ENCODE measurements at regions not wholly inside any gene's neighbourhood (a gene's known extent, or its start where the extent isn't known, plus 50 kb on each side); places are given as distances from the start of the nearest gene placed in this dataset.
"Not testable (repeated sequence)": the region's sequence is repeated elsewhere in the genome, so short reads cannot be mapped to it uniquely, and the experiment has no call there.

DNA sequence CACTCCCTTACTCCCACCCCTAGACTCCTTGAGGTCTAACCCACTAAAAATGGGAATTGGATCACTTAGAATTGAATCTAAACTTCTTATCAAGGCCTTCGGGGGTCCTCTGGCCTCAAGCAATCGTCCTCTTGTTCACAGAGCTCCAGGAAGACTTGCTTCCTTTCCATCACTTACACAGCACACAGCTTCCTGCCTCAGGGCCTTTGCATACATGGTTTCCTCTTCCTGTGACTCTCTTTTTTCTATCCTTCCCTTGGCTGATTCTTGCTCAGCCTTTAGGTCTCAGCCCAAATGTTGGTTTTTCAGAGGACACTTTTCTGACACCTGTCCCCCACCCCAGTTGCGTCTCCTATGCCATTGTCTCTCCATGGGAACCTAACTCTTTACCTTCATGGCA, 50.0 kb upstream of the ALDH1B1 start:
- DNase-seq, result no peak

DNA sequence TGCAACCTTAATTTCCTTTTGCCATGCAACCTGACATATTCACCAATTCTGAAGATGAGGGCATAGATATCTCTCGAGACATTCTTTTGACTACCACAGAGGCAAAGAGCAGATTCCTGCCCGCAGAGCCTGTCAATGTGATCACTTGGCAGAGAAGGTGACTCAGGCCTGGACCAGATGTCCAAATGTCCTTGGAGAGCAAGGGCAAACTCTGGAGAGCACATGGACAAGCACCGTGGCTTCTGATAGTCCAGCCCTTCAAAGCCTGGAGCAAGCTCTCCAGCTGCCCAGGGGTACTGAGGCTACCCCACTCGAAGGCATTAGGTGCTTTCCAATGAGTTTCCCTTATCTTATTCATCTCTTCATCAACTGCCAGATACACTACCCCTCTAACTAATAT, 50.4 kb upstream of the ALDH1B1 start:
- DNase-seq, result no peak

DNA sequence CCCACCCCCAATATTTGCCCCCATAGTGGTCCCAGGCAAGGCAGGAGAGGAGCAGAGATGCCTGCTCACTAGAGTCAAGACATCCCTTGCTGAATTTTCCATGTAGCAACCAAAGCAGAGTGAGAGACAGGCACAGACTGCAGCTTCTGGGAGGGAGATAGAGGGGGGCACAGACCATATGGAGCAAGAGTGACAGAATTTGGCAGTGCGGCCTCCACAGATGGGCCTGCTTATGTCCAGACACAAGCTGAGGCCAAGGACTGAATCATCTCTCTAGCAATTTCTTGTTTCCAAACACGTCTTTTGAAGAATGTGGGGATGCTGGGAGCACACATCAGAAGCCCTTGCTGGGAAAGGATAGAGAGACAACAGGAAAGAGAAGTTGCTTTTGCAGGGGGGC, 53.0 kb upstream of the ALDH1B1 start:
- DNase-seq, result no peak

DNA sequence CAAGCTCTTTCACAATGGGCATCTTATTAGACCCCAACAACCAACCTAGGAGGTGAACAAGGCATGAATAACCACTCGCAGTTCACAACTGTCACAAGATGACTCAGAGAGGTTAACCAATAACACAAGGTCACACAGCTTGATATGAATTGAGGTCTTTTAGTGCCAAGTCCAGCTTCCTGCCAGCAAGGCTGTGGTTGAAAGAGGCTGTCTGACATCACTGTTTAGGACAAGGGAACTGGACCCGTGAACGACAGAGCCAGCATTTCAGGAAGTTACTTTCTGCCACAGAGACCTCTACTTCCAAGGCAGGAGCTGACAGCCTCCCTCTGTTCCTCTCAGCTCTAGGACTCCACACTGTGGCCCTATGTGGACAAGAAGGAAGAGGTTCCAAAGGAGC, 53.4 kb upstream of the ALDH1B1 start:
- DNase-seq, result no peak

DNA sequence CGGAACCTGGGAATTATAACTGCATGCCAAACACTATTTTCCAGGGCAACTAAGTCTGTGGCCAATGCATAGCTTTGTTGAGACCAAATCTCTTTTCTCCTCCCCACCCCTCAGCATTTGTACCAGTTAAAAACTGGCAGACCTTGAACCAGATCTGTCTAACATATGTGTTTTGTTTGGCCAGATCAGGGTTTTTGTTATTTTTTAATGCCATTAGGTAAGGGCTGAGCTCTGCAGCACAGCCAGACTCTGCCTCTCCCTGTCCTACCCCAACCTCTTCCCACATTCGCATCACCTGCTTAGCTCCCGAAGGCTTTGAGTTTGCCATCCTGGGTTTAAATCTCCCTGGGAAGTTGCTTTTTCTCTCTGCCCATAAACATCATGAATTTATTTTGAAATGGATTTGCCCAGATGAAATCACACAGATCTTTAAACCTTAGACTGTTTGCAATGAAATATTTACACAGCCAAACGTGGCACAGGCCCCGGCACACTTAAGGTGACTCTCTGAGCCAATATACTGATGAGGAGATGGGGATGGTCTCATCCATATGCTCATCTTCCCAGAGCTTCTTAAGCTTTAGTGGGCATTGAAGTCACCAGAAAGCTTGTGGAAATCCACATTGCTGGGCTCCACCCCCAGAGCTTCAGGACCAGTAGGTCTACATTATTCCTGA, 54.0 kb upstream of the ALDH1B1 start:
- DNase-seq, result no peak

DNA sequence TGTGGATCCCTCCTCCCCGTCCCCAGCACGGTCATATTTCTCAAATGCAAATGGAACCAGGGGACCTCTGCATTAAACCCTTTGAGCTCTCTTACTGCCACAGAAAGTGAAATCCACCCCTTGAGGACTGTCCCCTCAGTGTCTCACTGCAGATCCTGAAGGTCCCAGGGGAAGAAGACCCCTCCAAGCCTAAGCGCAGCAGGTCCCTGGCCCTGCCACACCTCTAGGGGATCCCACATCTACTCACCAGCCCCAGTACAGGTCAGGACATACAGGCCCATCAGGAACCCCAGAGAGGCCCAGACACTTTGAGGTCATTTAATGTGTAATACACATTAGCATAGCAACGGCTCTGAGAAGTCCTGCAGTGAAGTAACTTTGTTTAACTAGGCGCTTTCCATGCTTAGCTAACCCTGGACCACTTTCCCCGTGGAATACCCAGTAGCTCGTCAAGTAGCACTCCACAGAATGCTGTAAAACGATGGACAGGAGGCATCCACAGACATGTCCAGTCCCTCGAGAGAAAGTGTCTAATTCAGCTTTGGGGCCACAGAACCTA, 54.7 kb upstream of the ALDH1B1 start:
- DNase-seq, result no peak

DNA sequence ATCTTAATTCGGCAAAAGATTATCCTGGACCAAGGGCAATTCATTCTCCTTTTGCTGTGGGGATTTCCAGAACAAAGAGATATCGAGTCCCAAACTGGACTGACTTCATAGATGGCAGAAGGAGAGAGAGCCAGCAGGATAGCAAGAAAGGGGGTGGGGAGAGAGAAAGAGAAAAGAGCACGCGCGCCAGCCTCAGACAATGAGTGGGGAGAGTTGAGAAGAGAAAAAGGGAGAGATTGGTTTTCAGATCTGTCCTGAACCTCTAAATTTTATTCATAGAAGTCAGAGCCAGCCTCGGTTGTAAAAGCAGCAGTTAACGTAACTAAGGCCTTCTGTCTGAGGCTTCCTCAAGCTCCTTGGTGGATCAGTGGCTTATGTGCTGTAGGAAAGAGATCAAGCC, 55.3 kb upstream of the ALDH1B1 start:
- no peak for DNase-seq

DNA sequence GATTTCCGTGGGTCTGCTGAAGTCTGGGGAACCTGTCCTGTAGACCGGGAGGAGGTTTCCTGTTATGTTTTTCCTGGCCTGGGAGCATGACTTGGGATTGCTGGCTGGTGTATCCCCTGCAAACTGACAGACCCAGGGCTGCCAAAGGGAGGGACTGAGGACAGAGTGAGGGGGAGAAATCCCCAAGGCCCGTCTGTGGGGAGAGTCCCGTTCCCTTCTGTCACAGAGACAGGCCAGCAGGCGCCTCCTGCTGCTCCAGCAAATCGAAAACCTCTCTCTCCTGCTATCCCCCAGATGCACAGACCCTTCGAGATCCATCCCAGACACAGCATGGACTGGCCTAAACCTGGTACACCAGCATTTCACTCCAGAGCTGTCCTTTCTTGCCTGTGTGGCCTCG, 56.2 kb upstream of the ALDH1B1 start:
- no peak for DNase-seq

DNA sequence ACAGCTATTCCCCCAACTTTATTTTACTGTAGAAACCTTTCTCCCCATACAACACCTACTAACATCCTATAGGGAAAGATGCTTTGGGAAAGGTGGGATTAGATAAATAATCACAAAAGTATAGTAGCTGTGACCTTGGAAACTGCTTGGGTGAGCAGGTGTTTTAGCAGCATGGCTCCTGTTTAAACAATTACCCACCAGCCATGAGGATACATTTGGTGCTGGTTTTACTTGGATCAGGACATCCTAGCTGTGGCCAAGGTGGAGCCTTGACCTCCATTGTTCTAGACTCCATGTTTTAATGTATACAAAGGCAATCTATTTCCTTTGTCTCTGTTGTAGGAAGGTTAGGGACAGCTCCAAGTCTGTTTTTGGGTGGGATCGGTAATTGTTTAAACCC, 56.8 kb upstream of the ALDH1B1 start:
- DNase-seq, result no peak

DNA sequence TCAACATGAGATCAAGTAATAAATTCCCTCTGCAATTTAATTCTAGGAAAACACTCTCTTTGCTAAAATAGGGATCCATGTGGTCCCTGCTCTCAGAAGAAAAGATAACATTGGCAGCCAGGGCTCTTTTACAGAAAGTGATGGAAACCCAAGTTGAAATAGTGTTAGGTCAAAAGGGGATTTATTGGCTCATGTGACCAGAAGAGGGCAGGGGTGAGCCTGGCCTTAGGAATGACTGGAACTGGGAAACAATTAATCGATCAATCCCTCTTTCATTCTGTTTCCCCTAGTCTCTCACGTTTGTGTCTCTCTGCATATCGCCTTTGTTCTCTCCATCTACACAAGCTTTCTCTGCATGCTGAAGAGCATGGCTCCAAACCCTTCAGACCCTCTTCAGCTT, 58.3 kb upstream of the ALDH1B1 start:
- no peak for DNase-seq

DNA sequence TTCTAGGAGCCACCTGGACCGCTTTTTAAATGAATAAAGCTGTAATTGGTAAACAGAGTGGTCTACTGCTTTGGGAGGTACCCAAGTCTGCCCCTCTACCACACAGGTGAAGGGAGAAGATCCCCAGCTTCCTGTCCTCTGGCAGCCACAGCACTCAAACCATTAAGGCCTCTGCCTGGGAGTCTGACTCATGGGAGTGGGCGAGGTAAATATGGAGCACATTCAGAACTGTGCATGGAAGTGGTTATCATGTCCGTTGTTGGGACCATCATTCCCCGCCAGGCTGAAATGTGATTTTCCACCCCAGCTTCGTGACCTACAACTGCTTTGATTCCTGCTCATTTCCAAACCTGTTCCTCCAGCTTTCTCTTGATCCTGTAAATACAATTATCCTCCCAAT, 59.5 kb upstream of the ALDH1B1 start:
- DNase-seq, result no peak

DNA sequence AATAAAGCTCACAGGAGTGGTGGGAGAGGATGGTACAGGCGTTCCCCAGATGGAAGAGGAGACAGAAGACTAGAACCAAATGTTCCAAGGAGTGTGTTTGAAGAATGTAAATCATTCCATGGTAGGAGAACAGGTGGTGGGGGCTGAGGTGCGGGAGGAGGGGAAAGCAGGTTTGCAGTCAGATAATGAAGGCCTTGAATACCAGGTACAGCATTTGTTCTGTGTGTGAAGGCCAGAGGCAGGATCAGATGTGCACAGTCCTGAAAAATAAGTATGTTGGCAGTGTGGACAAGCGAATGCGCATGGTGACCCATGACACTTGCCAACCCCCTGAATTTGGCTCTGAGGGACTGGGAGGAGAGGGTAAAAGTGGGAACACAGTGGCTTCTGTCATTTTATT, 59.9 kb upstream of the ALDH1B1 start:
- DNase-seq, result no peak

DNA sequence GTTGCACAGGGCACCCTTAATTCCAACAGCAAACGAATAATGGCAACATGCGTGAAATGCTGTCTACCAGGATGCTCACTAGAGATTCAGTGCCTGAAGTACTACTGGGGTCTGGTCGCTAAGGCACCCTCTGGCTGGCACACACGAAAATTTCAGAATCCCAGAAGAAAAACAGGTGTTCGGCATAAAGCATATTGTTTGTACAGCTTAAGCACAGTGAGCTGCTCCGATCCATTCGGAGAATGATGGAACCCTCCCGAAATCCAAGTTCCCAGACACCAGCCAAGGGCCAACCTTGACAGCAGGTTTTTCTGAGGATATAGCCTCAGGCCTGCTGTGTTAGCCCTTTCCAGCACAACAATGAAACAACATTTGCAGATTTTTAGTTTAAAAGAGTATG, 61.4 kb upstream of the ALDH1B1 start:
- DNase-seq, result no peak

DNA sequence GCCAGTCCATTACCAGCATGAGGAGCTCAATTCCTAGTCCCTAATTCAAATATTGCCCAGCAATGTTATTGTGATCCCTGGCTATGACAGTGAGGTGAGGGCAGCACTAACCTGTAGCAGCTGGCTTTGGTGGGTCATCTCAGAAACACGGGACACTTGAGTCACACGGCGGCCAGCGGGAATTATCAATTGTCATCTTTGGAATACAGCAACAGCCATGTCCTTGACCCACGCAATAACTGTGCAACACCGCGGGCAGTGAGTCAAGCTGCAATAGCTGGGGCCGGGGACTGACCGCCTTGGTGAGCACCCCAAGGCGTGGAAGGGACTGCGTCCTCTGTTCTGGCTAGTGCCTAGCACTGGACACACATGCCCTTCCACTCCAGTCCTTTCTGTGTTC, 62.5 kb upstream of the ALDH1B1 start:
- DNase-seq, result no peak

DNA sequence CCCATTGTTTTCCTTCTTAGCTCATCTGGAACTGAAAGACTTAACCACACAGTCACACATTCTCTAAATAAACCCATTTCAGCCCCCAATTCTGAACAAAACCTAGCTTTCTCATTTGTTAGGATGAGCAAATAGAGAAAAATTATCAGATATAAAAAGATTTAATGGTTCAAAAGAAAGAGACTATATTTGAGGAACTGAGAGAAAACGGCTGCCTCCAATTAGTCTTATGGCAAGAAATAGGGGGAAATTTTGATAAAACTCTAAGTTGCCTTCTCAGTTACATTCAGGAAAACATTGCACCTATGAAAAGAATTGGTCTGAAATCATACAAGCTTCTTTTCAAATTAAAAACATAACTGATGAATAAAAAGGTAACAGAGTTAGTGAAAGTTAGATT, 63.7 kb upstream of the ALDH1B1 start:
- no peak for DNase-seq

DNA sequence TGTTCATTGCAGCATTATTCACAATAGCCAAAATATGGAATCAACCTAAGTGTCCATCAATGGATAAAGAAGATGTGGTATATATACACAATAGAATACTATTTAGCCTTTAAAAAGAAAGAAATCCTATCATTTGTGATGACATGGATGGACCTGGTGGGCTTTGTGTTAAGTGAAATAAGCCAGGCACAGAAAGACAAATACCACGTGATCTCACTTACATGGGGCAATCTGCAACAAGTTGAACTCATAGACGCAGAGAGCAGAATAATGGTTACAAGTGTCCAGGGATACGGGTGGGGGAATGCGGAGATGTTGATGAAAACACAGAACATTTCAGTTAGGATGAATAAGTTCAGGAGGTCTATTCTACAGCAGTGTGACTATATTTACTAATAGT, 66.4 kb upstream of the ALDH1B1 start:
- no peak for DNase-seq

DNA sequence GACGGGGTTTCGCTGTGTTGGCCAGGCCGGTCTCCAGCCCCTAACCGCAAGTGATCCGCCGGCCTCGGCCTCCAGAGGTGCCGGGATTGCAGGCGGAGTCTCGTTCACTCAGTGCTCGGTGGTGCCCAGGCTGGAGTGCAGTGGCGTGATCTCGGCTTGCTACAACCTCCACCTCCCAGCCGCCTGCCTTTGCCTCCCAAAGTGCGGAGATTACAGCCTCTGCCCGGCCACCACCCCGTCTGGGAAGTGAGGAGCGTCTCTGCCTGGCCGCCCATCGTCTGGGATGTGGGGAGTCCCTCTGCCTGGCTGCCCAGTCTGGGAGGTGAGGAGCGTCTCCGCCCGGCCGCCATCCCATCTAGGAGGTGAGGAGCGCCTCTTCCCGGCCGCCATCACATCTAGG, 68.3 kb upstream of the ALDH1B1 start:
- DNase-seq, result not testable (repeated sequence)

DNA sequence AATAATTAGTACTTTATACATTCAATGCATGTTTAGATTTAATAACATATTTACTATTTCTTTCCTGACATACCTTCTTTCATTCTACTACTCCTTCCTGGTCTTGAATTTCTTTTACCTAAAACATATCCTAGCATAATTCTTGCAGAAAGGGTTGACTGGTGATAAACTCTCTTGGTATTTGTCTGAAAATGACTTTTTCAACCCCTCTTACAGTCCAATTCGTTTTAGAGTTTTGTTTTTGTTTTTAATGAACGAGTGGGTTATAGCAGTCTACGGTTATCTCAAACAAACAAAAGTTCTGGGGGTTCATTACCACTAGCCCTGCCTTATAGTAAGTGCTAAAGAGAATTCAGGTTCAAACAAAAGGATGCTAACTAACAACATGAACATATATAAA, 69.6 kb upstream of the ALDH1B1 start:
- DNase-seq, result no peak

DNA sequence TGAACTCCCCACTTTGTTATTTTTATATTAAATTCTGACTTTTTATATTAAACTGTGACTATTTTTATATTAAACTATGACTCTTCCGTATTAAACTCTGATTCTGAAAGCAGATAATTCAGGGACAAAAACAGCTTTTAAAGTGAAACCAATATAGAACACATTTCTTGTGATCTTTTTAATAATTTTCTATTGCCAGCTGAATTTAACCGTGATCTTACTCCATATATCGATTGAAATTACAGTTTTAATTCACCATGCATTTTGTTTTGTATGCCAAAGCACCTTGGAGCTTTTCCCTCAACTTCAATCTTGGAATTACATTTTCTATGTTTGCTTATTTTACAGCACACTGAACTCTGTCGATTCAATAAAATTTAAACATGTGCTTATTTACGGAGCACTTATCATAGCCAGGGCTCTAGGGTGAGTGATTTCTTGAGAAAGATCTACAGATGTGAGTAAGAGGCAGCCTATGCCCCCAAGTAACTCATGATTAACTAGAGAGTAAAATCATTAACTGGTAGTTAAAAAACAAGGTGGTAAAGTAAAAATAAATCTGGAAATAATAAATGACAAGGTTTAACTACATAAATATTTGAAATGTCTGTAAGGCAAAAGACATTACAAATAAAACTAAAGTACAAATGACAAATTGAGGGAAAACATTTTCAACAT, 72.9 kb upstream of the ALDH1B1 start:
- DNase-seq, result no peak

DNA sequence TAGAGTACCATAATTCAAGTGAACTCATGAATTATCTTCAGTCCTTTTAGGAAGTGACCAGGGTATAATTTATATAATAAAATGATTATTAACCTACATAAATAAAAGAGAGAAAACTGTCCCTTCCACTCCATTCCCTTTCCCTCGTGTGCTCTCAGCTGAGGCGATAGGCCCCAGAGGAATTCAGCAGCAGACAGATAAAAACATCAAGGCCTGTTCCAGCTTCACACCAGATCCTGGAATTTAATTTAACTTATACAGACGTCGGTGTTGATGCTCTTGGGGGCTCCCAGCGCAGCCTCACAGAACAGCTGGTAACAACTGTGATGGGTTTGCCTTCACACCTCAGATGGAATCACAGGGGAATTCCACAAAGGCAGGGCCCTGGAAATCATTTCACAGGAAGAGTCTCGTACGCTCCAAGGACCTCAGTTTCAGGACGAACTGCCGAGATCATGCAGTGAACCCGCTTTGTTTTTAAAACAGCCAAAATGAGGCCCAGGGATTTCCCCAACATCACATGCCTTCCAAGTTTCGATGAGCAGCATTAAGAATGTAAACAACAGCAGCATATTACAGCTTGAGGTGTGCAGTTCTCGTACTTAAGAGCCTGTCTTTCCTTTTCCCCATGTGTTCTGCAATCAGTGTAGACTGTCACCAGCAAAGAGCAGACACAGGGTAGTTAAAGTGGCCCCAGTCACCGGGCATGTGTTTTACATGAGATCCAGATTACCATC, 73.6 kb upstream of the ALDH1B1 start:
- no peak for DNase-seq

DNA sequence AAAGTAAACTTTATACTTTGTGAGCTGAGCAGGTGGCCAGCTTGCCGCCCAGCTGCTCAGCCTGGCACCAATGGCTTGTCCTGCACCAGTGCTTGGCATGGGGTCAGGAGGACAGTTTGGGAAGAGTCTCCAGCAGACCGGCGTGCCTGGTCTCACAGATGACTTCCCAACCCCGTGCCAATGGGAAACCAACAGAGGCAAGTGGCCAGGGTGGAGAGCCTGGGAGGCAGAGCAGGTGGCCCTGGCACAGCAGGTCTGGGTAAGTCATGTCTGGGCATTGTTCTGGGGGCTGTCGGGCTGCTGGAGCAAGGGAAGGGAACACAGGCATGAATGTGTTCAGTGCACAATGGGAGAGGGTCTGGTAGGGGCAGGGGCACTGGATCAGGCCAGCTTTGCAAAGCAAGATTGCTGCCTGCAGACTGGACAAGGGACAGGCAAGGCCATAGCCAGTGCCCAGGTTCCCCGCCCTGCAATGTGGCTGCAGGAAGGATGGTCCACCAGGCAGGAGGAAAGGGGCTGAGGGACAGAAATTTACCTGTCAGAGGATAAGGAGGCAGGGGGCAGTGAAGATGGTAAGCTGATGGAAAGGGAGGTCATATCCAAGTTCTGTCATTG, 76.2 kb upstream of the ALDH1B1 start:
- no peak for DNase-seq

DNA sequence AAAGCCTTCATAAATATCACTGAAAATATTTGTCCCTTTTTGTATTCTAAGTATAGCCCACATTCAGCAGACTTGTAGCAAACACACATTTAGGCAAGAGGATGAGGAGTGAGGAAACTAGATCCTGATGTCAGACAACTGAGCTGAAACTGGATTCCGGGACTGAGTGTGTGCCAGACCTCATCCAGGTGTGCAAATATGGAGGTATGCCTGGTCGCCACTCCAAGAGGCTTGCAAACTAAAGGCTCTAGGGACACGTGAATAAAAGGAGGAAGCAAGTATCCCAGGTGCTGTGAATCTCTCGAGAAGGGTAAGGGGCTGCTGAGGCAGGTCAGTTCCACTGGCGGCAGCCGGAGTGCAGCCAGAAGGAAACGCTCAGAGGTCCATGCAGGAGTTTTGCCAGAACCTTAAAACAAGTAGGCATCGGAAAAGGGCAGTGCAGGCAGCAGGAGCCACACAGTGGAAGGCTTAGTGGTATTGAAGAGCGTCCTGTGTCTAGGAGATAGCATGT, 77.4 kb upstream of the ALDH1B1 start:
- no peak for DNase-seq

DNA sequence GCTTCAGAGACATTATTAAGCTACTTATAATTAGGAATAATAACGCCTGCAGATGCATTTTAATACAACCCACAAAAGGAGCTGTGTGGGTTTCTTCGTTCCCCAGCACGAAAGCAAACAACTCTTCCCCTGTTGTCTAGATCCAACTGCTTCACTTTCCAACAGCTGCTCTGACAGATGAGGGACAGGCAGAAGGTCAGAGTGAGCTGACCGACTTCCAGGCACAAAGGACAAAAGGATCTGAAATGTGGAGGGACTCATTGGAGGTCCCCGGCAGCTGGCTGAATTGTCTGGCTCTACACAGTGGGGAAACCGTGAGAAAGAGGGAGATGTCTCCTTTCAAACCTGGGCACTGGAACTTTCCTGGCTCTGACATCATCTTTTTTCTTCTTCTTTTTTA, 79.1 kb upstream of the ALDH1B1 start:
- DNase-seq, result no peak
